Neural progenitor cell (in vitro differentiated cells): ENCODE measurements at regions not wholly inside any gene's neighbourhood (a gene's known extent, or its start where the extent isn't known, plus 50 kb on each side); places are given as distances from the start of the nearest gene placed in this dataset.

Experiments used
- DNase-seq: peaks from one replicate; pipeline ENCODE4 v3.0.0-alpha.2; 2016; ENCODE audit warnings: low spot score
- H2AFZ ChIP-seq: fragments of 200-600 bp; sonication (generic); replicated peaks from 2 replicates; pipeline ENCODE4 v1.6.1; 2016; ENCODE audit warnings: antibody characterized with exemption
- H3F3A ChIP-seq: fragments of 200-600 bp; sonication (generic); 2 replicates; pipeline ENCODE4 v1.6.1; 2016; ENCODE audit warnings: antibody characterized with exemption, low read depth
- H3K27ac ChIP-seq: fragments of 200-600 bp; sonication (generic); 2 replicates; pipeline ENCODE4 v1.5.1; 2016; ENCODE audit warnings: mild to moderate bottlenecking
- H3K27me3 ChIP-seq: fragments of 200-600 bp; sonication (generic); 2 replicates; pipeline ENCODE4 v1.6.1; 2016; ENCODE audit warnings: mild to moderate bottlenecking, moderate library complexity
- H3K36me3 ChIP-seq: fragments of 200-600 bp; sonication (generic); 2 replicates; pipeline ENCODE4 v1.5.1; 2016
- H3K4me1 ChIP-seq: fragments of 200-600 bp; sonication (generic); 2 replicates; pipeline ENCODE4 v1.6.1; 2016; ENCODE audit warnings: mixed run types
- H3K4me2 ChIP-seq: fragments of 200-600 bp; sonication (generic); 2 replicates; pipeline ENCODE4 v1.6.1; 2016
- H3K4me3 ChIP-seq: fragments of 200-600 bp; sonication (generic); 2 replicates; pipeline ENCODE4 v1.5.1; 2016
- H3K79me2 ChIP-seq: fragments of 200-600 bp; sonication (generic); 2 replicates; pipeline ENCODE4 v1.6.1; 2016; ENCODE audit warnings: low read depth
- H3K9ac ChIP-seq: fragments of 200-600 bp; sonication (generic); 2 replicates; pipeline ENCODE4 v1.6.1; 2016
- H3K9me3 ChIP-seq: fragments of 200-600 bp; sonication (generic); 2 replicates; pipeline ENCODE4 v1.5.1; 2016; ENCODE audit warnings: low read depth
- H4K20me1 ChIP-seq: fragments of 200-600 bp; sonication (generic); 2 replicates; pipeline ENCODE4 v1.6.1; 2016; ENCODE audit warnings: low read depth
- H3K27ac Mint-ChIP-seq: 3 replicates; pipeline ENCODE4 v1.8.0; 2021; ENCODE audit warnings: mixed read lengths
- H3K27me3 Mint-ChIP-seq: 2 replicates; pipeline ENCODE4 v1.8.0; 2022; ENCODE audit warnings: low read depth, mild to moderate bottlenecking, inconsistent platforms, moderate library complexity, mixed read lengths; ENCODE audit not compliant: insufficient read depth
- H3K36me3 Mint-ChIP-seq: 3 replicates; pipeline ENCODE4 v1.8.0; 2021; ENCODE audit warnings: mixed read lengths
- H3K4me1 Mint-ChIP-seq: 3 replicates; pipeline ENCODE4 v1.8.0; 2021; ENCODE audit warnings: mixed read lengths
- H3K4me3 Mint-ChIP-seq: 3 replicates; pipeline ENCODE4 v1.8.0; 2021; ENCODE audit warnings: mild to moderate bottlenecking, moderate library complexity, mixed read lengths
- H3K9me3 Mint-ChIP-seq: 3 replicates; pipeline ENCODE4 v1.8.0; 2020; ENCODE audit warnings: mixed read lengths
- EZH2 ChIP-seq: fragments of 200-600 bp; sonication (generic); IDR thresholded peaks from 2 replicates; pipeline ENCODE4 v1.6.1; 2017; ENCODE audit warnings: antibody characterized with exemption, mild to moderate bottlenecking, moderate library complexity
- EZH2phosphoT487 ChIP-seq: fragments of 200-600 bp; sonication (generic); IDR thresholded peaks from 2 replicates; pipeline ENCODE4 v1.6.1; 2017; ENCODE audit warnings: antibody characterized with exemption
- TF ChIP-seq, protein P1 (sequence below): fragments of 200-600 bp; sonication (generic); IDR thresholded peaks from 2 replicates; pipeline ENCODE4 v1.5.1; 2017; ENCODE audit warnings: antibody characterized with exemption, mild to moderate bottlenecking

DNA sequence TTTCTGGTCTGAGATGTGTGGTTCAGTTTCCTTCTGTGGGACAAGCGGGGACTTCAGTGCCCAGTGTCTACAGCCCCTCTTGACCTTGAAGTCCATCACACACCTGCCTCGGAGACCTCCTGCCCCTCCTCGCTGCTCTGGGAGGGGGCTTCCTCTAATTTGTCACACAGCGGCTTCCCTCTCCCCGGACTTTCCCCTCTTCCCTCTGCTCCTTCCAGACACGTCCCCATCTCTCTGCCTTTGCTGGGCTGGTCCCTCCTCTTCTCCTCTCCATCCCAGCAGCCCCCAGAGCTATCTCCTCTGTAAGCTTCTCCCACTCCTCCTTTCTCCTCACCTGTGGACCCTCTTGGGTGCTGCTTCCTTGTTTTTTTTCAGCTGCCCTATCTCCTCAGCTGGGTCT lies 122.2 kb upstream of the SORCS3 start:
- H3K36me3 Mint-ChIP-seq: no peaks in the 10 kb centered on the region
- Histone ChIP-seq H4K20me1 (no peaks in the 10 kb centered on the region), H3K4me2 (no peak overlapping the region), H2AFZ (no peak overlapping the region), H3F3A (no peaks in the 10 kb centered on the region), H3K4me3 (no peak overlapping the region), H3K27ac (no peak overlapping the region), H3K9ac (no peak overlapping the region), H3K27me3 (no peaks in the 10 kb centered on the region), H3K9me3 (no peaks in the 10 kb centered on the region), H3K79me2 (no peaks in the 10 kb centered on the region), H3K4me1 (peaks cover 5% of the 10 kb centered on the region), H3K36me3 (no peaks in the 10 kb centered on the region)
- peaks cover 3% of the 10 kb centered on the region for H3K27me3 Mint-ChIP-seq
- H3K4me1 Mint-ChIP-seq: peaks cover 11% of the 10 kb centered on the region
- TF ChIP-seq, protein P1, sequence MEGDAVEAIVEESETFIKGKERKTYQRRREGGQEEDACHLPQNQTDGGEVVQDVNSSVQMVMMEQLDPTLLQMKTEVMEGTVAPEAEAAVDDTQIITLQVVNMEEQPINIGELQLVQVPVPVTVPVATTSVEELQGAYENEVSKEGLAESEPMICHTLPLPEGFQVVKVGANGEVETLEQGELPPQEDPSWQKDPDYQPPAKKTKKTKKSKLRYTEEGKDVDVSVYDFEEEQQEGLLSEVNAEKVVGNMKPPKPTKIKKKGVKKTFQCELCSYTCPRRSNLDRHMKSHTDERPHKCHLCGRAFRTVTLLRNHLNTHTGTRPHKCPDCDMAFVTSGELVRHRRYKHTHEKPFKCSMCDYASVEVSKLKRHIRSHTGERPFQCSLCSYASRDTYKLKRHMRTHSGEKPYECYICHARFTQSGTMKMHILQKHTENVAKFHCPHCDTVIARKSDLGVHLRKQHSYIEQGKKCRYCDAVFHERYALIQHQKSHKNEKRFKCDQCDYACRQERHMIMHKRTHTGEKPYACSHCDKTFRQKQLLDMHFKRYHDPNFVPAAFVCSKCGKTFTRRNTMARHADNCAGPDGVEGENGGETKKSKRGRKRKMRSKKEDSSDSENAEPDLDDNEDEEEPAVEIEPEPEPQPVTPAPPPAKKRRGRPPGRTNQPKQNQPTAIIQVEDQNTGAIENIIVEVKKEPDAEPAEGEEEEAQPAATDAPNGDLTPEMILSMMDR: no peak
- TF ChIP-seq EZH2: no peak
- no peak for TF ChIP-seq EZH2phosphoT487
- no peak overlapping the region for H3K4me3 Mint-ChIP-seq
- H3K27ac Mint-ChIP-seq: no peak overlapping the region
- H3K9me3 Mint-ChIP-seq: no peaks in the 10 kb centered on the region
- no peak for DNase-seq

DNA sequence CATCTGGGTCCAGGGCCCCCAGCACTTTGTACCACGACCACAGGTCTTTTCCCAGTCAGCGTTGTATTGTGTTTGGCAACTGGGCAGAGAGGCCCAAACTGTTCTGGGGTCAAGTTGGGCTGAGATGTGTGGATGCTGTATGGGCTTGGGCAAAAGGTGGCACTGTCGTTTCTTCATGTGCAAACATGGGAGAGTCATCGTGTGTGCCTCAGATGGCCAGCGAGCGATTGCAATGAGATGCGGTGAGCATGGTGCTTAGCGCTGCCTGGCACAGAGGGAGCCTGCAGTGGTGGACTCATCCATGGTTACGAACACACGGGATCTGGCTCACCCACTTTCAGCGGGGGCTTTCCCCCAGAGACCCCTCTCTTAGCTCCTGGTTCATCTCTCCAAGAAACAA lies 120.4 kb upstream of the SORCS3 start:
- Histone ChIP-seq H3K27ac (no peak overlapping the region), H3K4me1 (peaks cover 5% of the 10 kb centered on the region), H3K9ac (no peak overlapping the region), H3F3A (no peaks in the 10 kb centered on the region), H3K27me3 (no peaks in the 10 kb centered on the region), H3K9me3 (no peaks in the 10 kb centered on the region), H2AFZ (no peak overlapping the region), H4K20me1 (no peaks in the 10 kb centered on the region), H3K4me3 (no peak overlapping the region), H3K36me3 (no peaks in the 10 kb centered on the region), H3K4me2 (no peak overlapping the region), H3K79me2 (no peaks in the 10 kb centered on the region)
- Mint-ChIP-seq H3K27ac (no peak overlapping the region), H3K36me3 (no peaks in the 10 kb centered on the region), H3K9me3 (no peaks in the 10 kb centered on the region), H3K4me3 (no peak overlapping the region), H3K27me3 (peaks cover 3% of the 10 kb centered on the region), H3K4me1 (peaks cover 2% of the 10 kb centered on the region)
- TF ChIP-seq, protein P1: no peak
- TF ChIP-seq EZH2 (no peak), EZH2phosphoT487 (no peak)
- DNase-seq: no peak

DNA sequence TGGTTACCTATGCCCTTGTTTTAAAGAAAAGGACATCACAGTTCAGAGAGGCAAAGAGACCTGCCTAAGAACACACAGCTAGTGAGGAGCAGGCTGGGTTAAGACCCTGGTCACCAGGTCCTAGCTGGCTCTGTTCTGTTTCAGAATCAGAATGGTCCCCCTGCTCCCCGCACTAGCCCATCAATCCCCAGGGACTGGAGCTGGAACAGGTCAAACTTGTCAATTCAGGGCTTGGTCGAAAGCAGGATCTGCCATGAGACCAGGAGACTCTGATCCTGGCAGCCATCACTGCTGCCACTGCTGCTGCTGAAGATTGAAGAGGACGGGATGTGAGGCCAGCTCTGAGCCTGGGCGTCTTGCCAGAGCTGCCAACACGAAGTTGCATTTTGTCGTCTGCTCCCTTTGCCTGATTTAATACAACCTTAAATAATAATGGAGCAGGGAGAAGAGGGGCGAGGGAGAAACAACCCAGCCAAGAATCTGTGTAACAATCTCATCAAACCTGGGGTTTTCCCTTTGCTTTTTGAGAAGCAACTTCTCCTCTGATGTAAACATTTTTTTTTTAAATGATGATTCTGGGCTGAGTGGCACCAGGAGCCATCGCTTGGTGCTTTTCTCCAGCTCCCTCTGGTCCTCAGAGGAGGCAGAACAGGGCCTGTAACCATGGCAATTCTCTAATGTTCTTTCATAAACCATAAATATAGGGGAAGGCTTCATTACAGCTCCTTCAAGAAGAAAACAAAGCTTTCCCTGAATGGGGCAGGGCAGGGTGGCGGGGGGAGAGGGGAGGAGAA lies 119.0 kb upstream of the SORCS3 start:
- H3K27ac Mint-ChIP-seq: no peak overlapping the region
- no peaks in the 10 kb centered on the region for H3K9me3 Mint-ChIP-seq

More for the DNA sequence above, 119.0 kb upstream of the SORCS3 start:
- H3K9ac ChIP-seq: no peak overlapping the region
- DNase-seq: no peak
- Mint-ChIP-seq H3K4me1 (peaks cover 2% of the 10 kb centered on the region), H3K4me3 (no peak overlapping the region), H3K27me3 (no peaks in the 10 kb centered on the region), H3K36me3 (no peaks in the 10 kb centered on the region)
- H3K4me3 ChIP-seq: no peak overlapping the region
- no peaks in the 10 kb centered on the region for H3K36me3 ChIP-seq
- no peaks in the 10 kb centered on the region for H3K9me3 ChIP-seq
- no peak overlapping the region for H3K27ac ChIP-seq
- H3K27me3 ChIP-seq: no peaks in the 10 kb centered on the region
- H4K20me1 ChIP-seq: no peaks in the 10 kb centered on the region
- H3K4me1 ChIP-seq: peaks cover 5% of the 10 kb centered on the region
- H3K4me2 ChIP-seq: no peak overlapping the region
- H2AFZ ChIP-seq: peak overlapping the region; percentile 40
- TF ChIP-seq EZH2: no peak
- TF ChIP-seq, protein P1: no peak
- no peak for TF ChIP-seq EZH2phosphoT487
- H3F3A ChIP-seq: no peaks in the 10 kb centered on the region
- H3K79me2 ChIP-seq: no peaks in the 10 kb centered on the region
